ENCODE measurements at regions not wholly inside any gene's neighbourhood (a gene's known extent, or its start where the extent isn't known, plus 50 kb on each side); places are given as distances from the start of the nearest gene placed in this dataset.
"Not testable (repeated sequence)": the region's sequence is repeated elsewhere in the genome, so short reads cannot be mapped to it uniquely, and the experiment has no call there.

DNA sequence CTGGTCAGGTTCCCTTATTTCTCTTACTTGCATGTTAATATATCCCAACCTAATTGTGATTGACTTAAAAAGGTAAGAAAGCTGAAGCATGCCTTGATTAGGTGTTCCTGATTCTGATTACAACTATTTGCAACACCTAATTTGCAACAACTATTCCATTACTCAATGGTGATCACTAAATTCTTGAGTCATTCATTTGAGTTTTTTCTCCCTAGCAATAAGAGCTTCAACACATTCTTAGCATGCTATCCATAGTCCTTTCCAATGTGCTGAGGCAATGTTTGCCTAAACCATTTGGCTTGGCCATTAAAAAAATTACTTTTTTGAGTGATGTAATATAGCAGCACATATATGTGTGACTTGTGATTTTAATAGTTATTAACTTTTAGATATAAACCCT, 851.4 kb downstream of the TRAM1L1 start:
- no peak overlapping the region for H3K27ac ChIP-seq
- no peak for TF ChIP-seq POLR2A (IDR thresholded peaks at IDR 0.05)
- TF ChIP-seq, protein P1, sequence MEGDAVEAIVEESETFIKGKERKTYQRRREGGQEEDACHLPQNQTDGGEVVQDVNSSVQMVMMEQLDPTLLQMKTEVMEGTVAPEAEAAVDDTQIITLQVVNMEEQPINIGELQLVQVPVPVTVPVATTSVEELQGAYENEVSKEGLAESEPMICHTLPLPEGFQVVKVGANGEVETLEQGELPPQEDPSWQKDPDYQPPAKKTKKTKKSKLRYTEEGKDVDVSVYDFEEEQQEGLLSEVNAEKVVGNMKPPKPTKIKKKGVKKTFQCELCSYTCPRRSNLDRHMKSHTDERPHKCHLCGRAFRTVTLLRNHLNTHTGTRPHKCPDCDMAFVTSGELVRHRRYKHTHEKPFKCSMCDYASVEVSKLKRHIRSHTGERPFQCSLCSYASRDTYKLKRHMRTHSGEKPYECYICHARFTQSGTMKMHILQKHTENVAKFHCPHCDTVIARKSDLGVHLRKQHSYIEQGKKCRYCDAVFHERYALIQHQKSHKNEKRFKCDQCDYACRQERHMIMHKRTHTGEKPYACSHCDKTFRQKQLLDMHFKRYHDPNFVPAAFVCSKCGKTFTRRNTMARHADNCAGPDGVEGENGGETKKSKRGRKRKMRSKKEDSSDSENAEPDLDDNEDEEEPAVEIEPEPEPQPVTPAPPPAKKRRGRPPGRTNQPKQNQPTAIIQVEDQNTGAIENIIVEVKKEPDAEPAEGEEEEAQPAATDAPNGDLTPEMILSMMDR (IDR thresholded peaks at IDR 0.05): no peak
- DNase-seq: no peak
- ATAC-seq: no peak
- H3K36me3 ChIP-seq (replicated peaks in 1 of 2; ENCODE audit: insufficient read depth in 1 of 2, low read depth in 2 of 2): no peaks in the 10 kb centered on the region
- no peaks in the 10 kb centered on the region for H3K4me1 ChIP-seq
- no peaks in the 10 kb centered on the region for H3K27me3 ChIP-seq
- H3K9me3 ChIP-seq: no peaks in the 10 kb centered on the region
- intact Hi-C loops (cut with DNase I): no loop called here
- no peak overlapping the region for H3K4me3 ChIP-seq

GRCh38 chr4:116231999-116232398, 853.4 kb downstream of the TRAM1L1 start:
- H3K4me3 ChIP-seq; H3K36me3 ChIP-seq (replicated peaks in 1 of 2; ENCODE audit: insufficient read depth in 1 of 2, low read depth in 2 of 2); H3K4me1 ChIP-seq; H3K9me3 ChIP-seq; DNase-seq; ATAC-seq; H3K27ac ChIP-seq; H3K27me3 ChIP-seq; intact Hi-C loops (cut with DNase I): not testable (repeated sequence)
- WGBS, 2 donors: 34 to 48% methylated on average over 4 of the region's 4 CpGs

GRCh38 chr4:116229420-116229819, 856.0 kb downstream of the TRAM1L1 start:
- Histone ChIP-seq H3K4me1 (no peaks in the 10 kb centered on the region), H3K27ac (no peak overlapping the region), H3K27me3 (no peaks in the 10 kb centered on the region), H3K36me3 (replicated peaks in 1 of 2; ENCODE audit: insufficient read depth in 1 of 2, low read depth in 2 of 2) (no peaks in the 10 kb centered on the region), H3K4me3 (no peak overlapping the region), H3K9me3 (no peaks in the 10 kb centered on the region)
- no peak for DNase-seq
- intact Hi-C loops (cut with DNase I): no loop called here
- 49 to 52% methylated on average over 3 of the region's 3 CpGs for WGBS, 2 donors
- ATAC-seq: no peak
- TF ChIP-seq POLR2A (IDR thresholded peaks at IDR 0.05): no peak
- TF ChIP-seq, protein P1 (IDR thresholded peaks at IDR 0.05): no peak

- no peaks in the 10 kb centered on the region for H3K4me1 ChIP-seq
Observed at GRCh38 chr4:116223040-116223732, 862.2 kb downstream of the TRAM1L1 start.

DNA sequence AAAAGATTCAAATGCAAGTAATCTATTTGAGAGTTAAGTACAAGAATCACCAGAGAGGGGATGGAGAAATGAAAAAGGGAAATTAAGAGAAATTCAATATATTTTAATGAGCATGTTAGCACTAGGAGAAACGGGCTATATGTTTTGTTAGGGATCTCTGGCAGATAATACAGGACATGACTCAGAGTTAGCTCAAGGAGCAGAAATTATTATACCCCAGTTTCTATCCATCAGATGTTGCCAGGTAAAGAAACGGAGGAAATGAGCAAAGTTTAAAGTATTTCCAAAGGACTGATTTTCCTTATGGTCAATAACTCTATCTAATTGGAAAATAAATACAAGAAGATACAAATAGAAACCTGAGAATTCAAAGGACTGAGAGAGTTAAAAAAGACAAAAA, 867.6 kb downstream of the TRAM1L1 start:
- no peaks in the 10 kb centered on the region for H3K27me3 ChIP-seq
- TF ChIP-seq POLR2A (IDR thresholded peaks at IDR 0.05): no peak
- TF ChIP-seq, protein P1 (IDR thresholded peaks at IDR 0.05): no peak
- DNase-seq (no peak), ATAC-seq (no peak)
- H3K9me3 ChIP-seq: no peaks in the 10 kb centered on the region
- 20 to 30% methylated on average over 2 of the region's 2 CpGs for WGBS, 2 donors
- H3K4me1 ChIP-seq: no peaks in the 10 kb centered on the region
- intact Hi-C loops (cut with DNase I): no loop called here
- H3K27ac ChIP-seq: no peak overlapping the region
- no peaks in the 10 kb centered on the region for H3K36me3 ChIP-seq (replicated peaks in 1 of 2; ENCODE audit: insufficient read depth in 1 of 2, low read depth in 2 of 2)
- no peak overlapping the region for H3K4me3 ChIP-seq

More at GRCh38 chr4:116223040-116223732, 862.2 kb downstream of the TRAM1L1 start:
- intact Hi-C loops (cut with DNase I): no loop called here
- no peak for TF ChIP-seq POLR2A (IDR thresholded peaks at IDR 0.05)
- TF ChIP-seq, protein P1 (IDR thresholded peaks at IDR 0.05): no peak
- Histone ChIP-seq H3K9me3 (no peaks in the 10 kb centered on the region), H3K4me3 (no peak overlapping the region), H3K27ac (no peak overlapping the region), H3K36me3 (replicated peaks in 1 of 2; ENCODE audit: insufficient read depth in 1 of 2, low read depth in 2 of 2) (no peaks in the 10 kb centered on the region), H3K27me3 (no peaks in the 10 kb centered on the region)
- DNase-seq: no peak
- WGBS, 2 donors: 58 to 66% methylated on average over 8 of the region's 8 CpGs
- ATAC-seq: no peak
